Esophagus muscularis mucosa (tissue), 4 donors: ENCODE measurements at regions not wholly inside any gene's neighbourhood (a gene's known extent, or its start where the extent isn't known, plus 50 kb on each side); places are given as distances from the start of the nearest gene placed in this dataset.
A peak's percentile ranks its signal among the peaks of the same experiment; 100 is the strongest.

ENCODE experiments used
- DNase-seq: peaks from one replicate; pipeline ENCODE4 v3.0.0-alpha.2; 2017; ENCODE audit errors: extremely low spot score
- H3K27ac ChIP-seq, 4 donors: fragments of 200-600 bp; sonication (generic); replicated peaks in 1 of 4; 1 replicate in 3 of 4; 2 replicates in 1 of 4; pipeline ENCODE4 v1.5.1; 2016 to 2019; ENCODE audit warnings: mild to moderate bottlenecking in 1 of 4
- H3K27me3 ChIP-seq, 4 donors: fragments of 200-600 bp; sonication (generic); one replicate each; pipeline versions ENCODE4 v1.5.1 to v1.6.0; 2016 to 2019
- H3K36me3 ChIP-seq, 4 donors: fragments of 200-600 bp; sonication (generic); one replicate each; pipeline ENCODE4 v1.5.1; 2016 to 2019
- H3K4me1 ChIP-seq, 4 donors: fragments of 200-600 bp; sonication (generic); one replicate each; pipeline ENCODE4 v1.5.1; 2016 to 2019
- H3K4me3 ChIP-seq, 4 donors: fragments of 200-600 bp; sonication (generic); 1 replicate in 2 of 4; 2 replicates in 2 of 4; pipeline ENCODE4 v1.5.1; 2016 to 2019; ENCODE audit warnings: mild to moderate bottlenecking in 4 of 4, moderate library complexity in 1 of 4
- H3K9me3 ChIP-seq, 4 donors: fragments of 200-600 bp; sonication (generic); 1 replicate in 3 of 4; 2 replicates in 1 of 4; pipeline ENCODE4 v1.5.1; 2016 to 2019
- EP300 ChIP-seq: sonication (generic); formaldehyde crosslinking; IDR thresholded peaks from one replicate; pipeline ENCODE4 v1.6.1; 2017; ENCODE audit warnings: antibody characterized with exemption
- POLR2A ChIP-seq: fragments of 450-650 bp; IDR thresholded peaks from one replicate; pipeline ENCODE4 v1.6.1; 2017; ENCODE audit warnings: antibody characterized with exemption, moderate library complexity, mild to moderate bottlenecking, low read depth
- POLR2AphosphoS5 ChIP-seq, 2 donors: sonication (generic); formaldehyde crosslinking; IDR thresholded peaks; one replicate each; pipeline ENCODE4 v1.6.1; 2017; ENCODE audit warnings: antibody characterized with exemption in 2 of 2
- WGBS: methylation state at CpG from one replicate; pipeline ENCODE4 v1.1.5; 2018; 5-methylcytosine and 5-hydroxymethylcytosine counted together
- intact Hi-C: fragments of 100-400 bp; cut with DNase I; formaldehyde crosslinking; loops from one replicate; pipeline ENCODE4 v1.15.1; 2023
- TF ChIP-seq, protein P1 (sequence below), 3 experiments: fragments of 200-600 bp in 2 of 3; fragments of 450-650 bp in 1 of 3; sonication (generic) in 2 of 3; IDR thresholded peaks; one replicate each; pipeline ENCODE4 v1.5.1; 2017 to 2019; ENCODE audit warnings: antibody characterized with exemption in 3 of 3, mild to moderate bottlenecking in 2 of 3, moderate library complexity in 1 of 3

DNA sequence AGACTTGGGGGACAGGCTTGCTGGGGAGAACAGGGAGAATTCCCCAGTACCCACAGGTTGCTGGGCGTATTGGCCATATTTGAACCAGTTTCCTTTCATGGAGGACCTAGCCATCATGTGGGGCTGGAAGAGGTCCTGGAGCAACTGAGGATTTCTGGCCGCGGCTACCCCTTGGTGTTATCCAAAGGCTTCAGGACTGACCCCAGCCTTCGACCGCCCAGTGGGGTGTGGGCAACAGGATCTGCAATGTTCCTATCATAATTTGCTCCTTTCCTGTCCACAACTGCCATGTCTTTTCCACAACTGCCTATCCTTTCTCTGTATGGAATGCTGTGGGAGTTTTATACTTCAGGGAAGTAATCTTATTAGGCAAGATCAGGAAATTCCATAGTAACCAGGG, 1053.6 kb upstream of the SLC39A10 start:
- no peak overlapping the region for H3K27ac ChIP-seq
- 89% methylated on average over 5 of the region's 5 CpGs for WGBS

DNA sequence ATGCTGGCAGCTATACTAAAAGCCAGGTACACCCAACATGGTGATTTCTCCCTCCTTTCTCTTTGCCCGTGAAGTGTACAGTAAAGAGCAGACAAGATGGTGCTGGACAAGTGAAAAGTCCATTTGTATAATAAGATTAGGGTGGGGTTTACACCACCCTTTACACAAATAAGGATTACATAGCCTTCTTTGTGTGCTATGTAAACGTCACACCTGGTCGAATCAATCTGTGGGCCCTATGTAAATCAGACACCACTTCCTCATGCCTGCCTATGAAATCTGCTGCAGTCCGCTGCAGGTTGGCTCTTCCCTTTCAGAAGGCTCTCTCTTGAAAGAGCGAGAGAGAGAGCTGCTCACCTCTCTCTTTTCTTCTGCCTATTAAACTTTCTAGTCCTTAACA, 1054.3 kb upstream of the SLC39A10 start:
- H3K4me3 ChIP-seq, result no peak overlapping the region
- H3K27me3 ChIP-seq, result no peaks in the 10 kb centered on the region
- no peaks in the 10 kb centered on the region for H3K4me1 ChIP-seq
- no peak overlapping the region for H3K27ac ChIP-seq
- intact Hi-C loops, result no loop called here
- TF ChIP-seq POLR2AphosphoS5 (IDR thresholded peaks at IDR 0.05) (no peak), EP300 (no peak), POLR2A (no peak)
- TF ChIP-seq, protein P1, sequence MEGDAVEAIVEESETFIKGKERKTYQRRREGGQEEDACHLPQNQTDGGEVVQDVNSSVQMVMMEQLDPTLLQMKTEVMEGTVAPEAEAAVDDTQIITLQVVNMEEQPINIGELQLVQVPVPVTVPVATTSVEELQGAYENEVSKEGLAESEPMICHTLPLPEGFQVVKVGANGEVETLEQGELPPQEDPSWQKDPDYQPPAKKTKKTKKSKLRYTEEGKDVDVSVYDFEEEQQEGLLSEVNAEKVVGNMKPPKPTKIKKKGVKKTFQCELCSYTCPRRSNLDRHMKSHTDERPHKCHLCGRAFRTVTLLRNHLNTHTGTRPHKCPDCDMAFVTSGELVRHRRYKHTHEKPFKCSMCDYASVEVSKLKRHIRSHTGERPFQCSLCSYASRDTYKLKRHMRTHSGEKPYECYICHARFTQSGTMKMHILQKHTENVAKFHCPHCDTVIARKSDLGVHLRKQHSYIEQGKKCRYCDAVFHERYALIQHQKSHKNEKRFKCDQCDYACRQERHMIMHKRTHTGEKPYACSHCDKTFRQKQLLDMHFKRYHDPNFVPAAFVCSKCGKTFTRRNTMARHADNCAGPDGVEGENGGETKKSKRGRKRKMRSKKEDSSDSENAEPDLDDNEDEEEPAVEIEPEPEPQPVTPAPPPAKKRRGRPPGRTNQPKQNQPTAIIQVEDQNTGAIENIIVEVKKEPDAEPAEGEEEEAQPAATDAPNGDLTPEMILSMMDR (IDR thresholded peaks at IDR 0.05), result no peak
- no peaks in the 10 kb centered on the region for H3K36me3 ChIP-seq
- no peak for DNase-seq
- WGBS, result 76% methylated on average over 4 of the region's 5 CpGs
- no peaks in the 10 kb centered on the region for H3K9me3 ChIP-seq

More for the DNA sequence above, 1053.6 kb upstream of the SLC39A10 start:
- no peak overlapping the region for H3K4me3 ChIP-seq
- TF ChIP-seq EP300 (no peak), POLR2AphosphoS5 (IDR thresholded peaks at IDR 0.05) (no peak), POLR2A (no peak)
- TF ChIP-seq, protein P1 (IDR thresholded peaks at IDR 0.05), result no peak
- intact Hi-C loops, result no loop called here
- no peaks in the 10 kb centered on the region for H3K27me3 ChIP-seq
- no peaks in the 10 kb centered on the region for H3K9me3 ChIP-seq
- DNase-seq, result no peak
- no peaks in the 10 kb centered on the region for H3K36me3 ChIP-seq
- H3K4me1 ChIP-seq, result no peaks in the 10 kb centered on the region

DNA sequence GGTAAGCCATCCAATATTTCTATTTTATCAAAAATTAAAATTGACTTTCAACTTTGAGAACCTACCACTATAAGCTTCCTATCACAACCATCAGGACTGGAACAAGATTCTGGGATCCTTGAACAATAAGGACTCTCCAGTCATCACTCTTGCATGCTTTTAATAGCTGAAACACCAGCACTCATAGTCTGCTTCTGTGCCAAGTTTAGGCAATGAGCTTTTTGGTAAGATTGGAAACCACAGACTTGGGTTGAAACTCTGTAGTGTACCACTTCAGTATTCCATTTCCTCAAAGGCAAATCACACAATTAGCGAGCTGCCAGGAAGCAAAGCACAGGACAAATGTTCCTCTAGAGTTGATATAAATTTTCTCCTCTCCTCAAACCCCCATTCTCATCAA, 1065.8 kb upstream of the SLC39A10 start:
- intact Hi-C loops, result no loop called here
- Histone ChIP-seq H3K4me3 (no peak overlapping the region), H3K4me1 (no peaks in the 10 kb centered on the region), H3K36me3 (no peaks in the 10 kb centered on the region), H3K9me3 (no peaks in the 10 kb centered on the region), H3K27ac (no peak overlapping the region), H3K27me3 (no peaks in the 10 kb centered on the region)
- TF ChIP-seq, protein P1 (IDR thresholded peaks at IDR 0.05), result no peak
- TF ChIP-seq POLR2AphosphoS5 (IDR thresholded peaks at IDR 0.05) (no peak), POLR2A (no peak), EP300 (no peak)
- WGBS, result 79% methylated on average over 1 of the region's 1 CpG
- no peak for DNase-seq

DNA sequence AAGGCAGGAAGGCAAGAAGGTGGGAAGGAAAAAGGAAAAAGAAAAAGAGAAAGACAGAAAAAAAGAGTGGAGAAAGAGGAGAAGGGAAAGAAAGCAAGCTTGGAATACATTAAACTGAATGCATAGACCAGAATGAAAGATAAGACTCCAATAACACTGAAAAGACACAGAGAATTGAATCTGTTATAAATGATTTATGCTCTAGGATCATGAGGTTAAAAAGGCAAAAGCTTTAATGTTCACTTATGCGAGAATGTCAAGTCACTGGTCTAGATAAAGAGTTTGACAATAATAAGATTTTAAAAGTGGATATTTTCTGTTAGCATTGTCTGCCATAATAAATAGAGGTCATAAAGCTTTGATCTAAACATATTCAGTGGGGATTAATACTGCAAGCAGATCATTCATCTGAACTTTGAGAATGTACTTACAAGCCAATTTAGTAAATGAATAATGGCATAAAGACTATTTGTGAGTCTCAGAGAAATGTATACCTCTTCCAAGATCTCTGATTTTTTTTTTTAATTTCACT, 1069.2 kb upstream of the SLC39A10 start:
- WGBS, result 61% methylated on average over 1 of the region's 1 CpG
- TF ChIP-seq POLR2AphosphoS5 (IDR thresholded peaks at IDR 0.05) (no peak), EP300 (no peak), POLR2A (no peak)
- TF ChIP-seq, protein P1 (IDR thresholded peaks at IDR 0.05), result no peak
- Histone ChIP-seq H3K9me3 (no peaks in the 10 kb centered on the region), H3K27ac (no peak overlapping the region), H3K36me3 (no peaks in the 10 kb centered on the region), H3K27me3 (no peaks in the 10 kb centered on the region), H3K4me1 (no peaks in the 10 kb centered on the region), H3K4me3 (no peak overlapping the region)
- DNase-seq, result no peak
- intact Hi-C loops, result no loop called here

DNA sequence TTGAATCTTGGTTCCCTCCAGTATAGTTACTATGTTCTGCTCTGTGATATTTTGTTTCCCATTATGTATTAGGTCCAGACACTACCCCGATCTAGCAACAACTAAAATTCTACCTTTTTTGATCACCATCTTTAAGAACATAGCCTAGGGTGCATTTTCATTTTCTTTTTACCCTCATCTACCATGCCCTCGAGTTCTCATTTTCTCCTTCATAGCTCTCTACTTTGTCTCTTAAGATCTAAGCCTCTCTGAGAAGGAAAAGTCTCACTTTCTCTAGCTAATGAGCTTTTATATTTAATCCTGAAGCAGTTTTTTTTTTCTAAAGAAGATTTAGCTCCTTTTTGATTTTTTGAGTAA, 1089.4 kb upstream of the SLC39A10 start:
- no peak for TF ChIP-seq EP300
- TF ChIP-seq, protein P1 (IDR thresholded peaks at IDR 0.05), result no peak
- no peak for TF ChIP-seq POLR2A
- TF ChIP-seq POLR2AphosphoS5 (IDR thresholded peaks at IDR 0.05), result no peak
- Histone ChIP-seq H3K36me3 (no peaks in the 10 kb centered on the region), H3K4me1 (peaks cover 0 to 26% (median 17%) of the 10 kb centered on the region in 4 donors), H3K9me3 (no peaks in the 10 kb centered on the region), H3K4me3 (no peak overlapping the region), H3K27me3 (no peaks in the 10 kb centered on the region), H3K27ac (peak overlapping the region in 2 of 4 donors; percentile 2 to 16)
- DNase-seq, result no peak
- intact Hi-C loops, result no loop called here
- 81% methylated on average over 2 of the region's 2 CpGs for WGBS
